Activated T-helper 2 cell treated with anti-CD3 and anti-CD28 coated beads, Interferon-gamma antibody, Interleukin-2, Interleukin-4, amounts not matched to agents 10 μg/mL and 5 μg/mL and 100 μg/mL, durations not matched to agents 14 hours and 24 hours and 36 hours (primary cell): ENCODE measurements at regions not wholly inside any gene's neighbourhood (a gene's known extent, or its start where the extent isn't known, plus 50 kb on each side); places are given as distances from the start of the nearest gene placed in this dataset.

Source experiments
- DNase-seq: peaks from one replicate; pipeline ENCODE4 v3.0.0; 2021; ENCODE audit warnings: low spot score
- H3K27ac Mint-ChIP-seq: one replicate; pipeline ENCODE4 v1.8.0; 2021; ENCODE audit warnings: mixed read lengths
- H3K27me3 Mint-ChIP-seq: one replicate; pipeline ENCODE4 v1.8.0; 2021; ENCODE audit warnings: low read depth, mixed read lengths
- H3K36me3 Mint-ChIP-seq: one replicate; pipeline ENCODE4 v1.8.0; 2021; ENCODE audit warnings: low read depth, mixed read lengths
- H3K4me1 Mint-ChIP-seq: one replicate; pipeline ENCODE4 v1.8.0; 2021; ENCODE audit warnings: low read depth, mixed read lengths
- H3K4me3 Mint-ChIP-seq: one replicate; pipeline ENCODE4 v1.8.0; 2021; ENCODE audit warnings: low read depth, mild to moderate bottlenecking, moderate library complexity, mixed read lengths
- H3K9me3 Mint-ChIP-seq: one replicate; pipeline ENCODE4 v1.8.0; 2021; ENCODE audit warnings: mixed read lengths
- intact Hi-C: fragments of 100-400 bp; cut with micrococcal nuclease; formaldehyde crosslinking; loops from one replicate; pipeline ENCODE4 v1.15.1; 2023

GRCh38 chr5:164153469-164154172, 648.2 kb downstream of the MAT2B start:
- intact Hi-C loops = no loop called here
- peaks cover 15% of the 10 kb centered on the region for H3K9me3 Mint-ChIP-seq
- no peaks in the 10 kb centered on the region for H3K27me3 Mint-ChIP-seq
- H3K36me3 Mint-ChIP-seq = no peaks in the 10 kb centered on the region
- no peak for DNase-seq
- H3K4me1 Mint-ChIP-seq = no peaks in the 10 kb centered on the region
- H3K4me3 Mint-ChIP-seq = no peak overlapping the region
- no peak overlapping the region for H3K27ac Mint-ChIP-seq

- H3K27me3 Mint-ChIP-seq = no peaks in the 10 kb centered on the region
- DNase-seq = no peak
- no peaks in the 10 kb centered on the region for H3K36me3 Mint-ChIP-seq
- peaks cover 3% of the 10 kb centered on the region for H3K9me3 Mint-ChIP-seq
- intact Hi-C loops = no loop called here
- H3K4me1 Mint-ChIP-seq = no peaks in the 10 kb centered on the region
- no peak overlapping the region for H3K4me3 Mint-ChIP-seq
- no peak overlapping the region for H3K27ac Mint-ChIP-seq
Observed at GRCh38 chr5:164170814-164171213, 665.4 kb downstream of the MAT2B start.

GRCh38 chr5:164175083-164175482, 669.7 kb downstream of the MAT2B start:
- Mint-ChIP-seq H3K27me3 (no peaks in the 10 kb centered on the region), H3K27ac (no peak overlapping the region), H3K36me3 (no peaks in the 10 kb centered on the region), H3K4me3 (no peak overlapping the region), H3K9me3 (peaks cover 4% of the 10 kb centered on the region), H3K4me1 (no peaks in the 10 kb centered on the region)
- intact Hi-C loops = no loop called here
- DNase-seq = no peak

- no peaks in the 10 kb centered on the region for H3K27me3 Mint-ChIP-seq
- intact Hi-C loops = no loop called here
- no peaks in the 10 kb centered on the region for H3K36me3 Mint-ChIP-seq
- H3K4me1 Mint-ChIP-seq = no peaks in the 10 kb centered on the region
- no peak for DNase-seq
- no peak overlapping the region for H3K27ac Mint-ChIP-seq
- peaks cover 4% of the 10 kb centered on the region for H3K9me3 Mint-ChIP-seq
- no peak overlapping the region for H3K4me3 Mint-ChIP-seq
Observed at GRCh38 chr5:164179406-164179805, 674.0 kb downstream of the MAT2B start.

- Mint-ChIP-seq H3K9me3 (peaks cover 4% of the 10 kb centered on the region), H3K4me1 (no peaks in the 10 kb centered on the region), H3K27me3 (no peaks in the 10 kb centered on the region), H3K36me3 (no peaks in the 10 kb centered on the region), H3K4me3 (no peak overlapping the region), H3K27ac (no peak overlapping the region)
- no peak for DNase-seq
- intact Hi-C loops = no loop called here
Observed at GRCh38 chr5:164181604-164182003, 676.2 kb downstream of the MAT2B start.

- no peaks in the 10 kb centered on the region for H3K27me3 Mint-ChIP-seq
- no peak overlapping the region for H3K27ac Mint-ChIP-seq
- H3K4me3 Mint-ChIP-seq = no peak overlapping the region
- no peaks in the 10 kb centered on the region for H3K9me3 Mint-ChIP-seq
- H3K36me3 Mint-ChIP-seq = no peaks in the 10 kb centered on the region
- no peak for DNase-seq
- H3K4me1 Mint-ChIP-seq = no peaks in the 10 kb centered on the region
- intact Hi-C loops = no loop called here
Observed at GRCh38 chr5:164184158-164184557, 678.7 kb downstream of the MAT2B start.

- H3K4me1 Mint-ChIP-seq = no peaks in the 10 kb centered on the region
Observed at GRCh38 chr5:164185000-164185399, 679.6 kb downstream of the MAT2B start.

GRCh38 chr5:164186550-164186949, 681.1 kb downstream of the MAT2B start:
- Mint-ChIP-seq H3K4me1 (no peaks in the 10 kb centered on the region), H3K36me3 (no peaks in the 10 kb centered on the region), H3K27ac (no peak overlapping the region), H3K27me3 (no peaks in the 10 kb centered on the region), H3K4me3 (no peak overlapping the region), H3K9me3 (no peaks in the 10 kb centered on the region)
- DNase-seq = no peak
- intact Hi-C loops = no loop called here

More at GRCh38 chr5:164185000-164185399, 679.6 kb downstream of the MAT2B start:
- H3K36me3 Mint-ChIP-seq = no peaks in the 10 kb centered on the region
- intact Hi-C loops = no loop called here
- DNase-seq = no peak
- no peaks in the 10 kb centered on the region for H3K27me3 Mint-ChIP-seq
- H3K9me3 Mint-ChIP-seq = no peaks in the 10 kb centered on the region
- H3K27ac Mint-ChIP-seq = no peak overlapping the region
- H3K4me3 Mint-ChIP-seq = no peak overlapping the region

- no peak for DNase-seq
- no peak overlapping the region for H3K27ac Mint-ChIP-seq
- H3K9me3 Mint-ChIP-seq = no peaks in the 10 kb centered on the region
- no peak overlapping the region for H3K4me3 Mint-ChIP-seq
- no peaks in the 10 kb centered on the region for H3K4me1 Mint-ChIP-seq
- H3K27me3 Mint-ChIP-seq = no peaks in the 10 kb centered on the region
- intact Hi-C loops = no loop called here
- H3K36me3 Mint-ChIP-seq = no peaks in the 10 kb centered on the region
Observed at GRCh38 chr5:164187785-164188184, 682.4 kb downstream of the MAT2B start.

GRCh38 chr5:164188733-164189148, 683.3 kb downstream of the MAT2B start:
- Mint-ChIP-seq H3K9me3 (no peaks in the 10 kb centered on the region), H3K36me3 (no peaks in the 10 kb centered on the region), H3K4me1 (no peaks in the 10 kb centered on the region), H3K27me3 (no peaks in the 10 kb centered on the region), H3K27ac (no peak overlapping the region), H3K4me3 (no peak overlapping the region)
- no peak for DNase-seq
- intact Hi-C loops = no loop called here

GRCh38 chr5:164191240-164191639, 685.8 kb downstream of the MAT2B start:
- H3K9me3 Mint-ChIP-seq = no peaks in the 10 kb centered on the region
- no peak overlapping the region for H3K4me3 Mint-ChIP-seq
- H3K27me3 Mint-ChIP-seq = no peaks in the 10 kb centered on the region
- no peaks in the 10 kb centered on the region for H3K4me1 Mint-ChIP-seq
- DNase-seq = no peak
- intact Hi-C loops = no loop called here
- no peaks in the 10 kb centered on the region for H3K36me3 Mint-ChIP-seq
- H3K27ac Mint-ChIP-seq = no peak overlapping the region

GRCh38 chr5:164202338-164202737, 696.9 kb downstream of the MAT2B start:
- H3K4me3 Mint-ChIP-seq = no peak overlapping the region
- no peak overlapping the region for H3K27ac Mint-ChIP-seq
- no peaks in the 10 kb centered on the region for H3K4me1 Mint-ChIP-seq
- H3K9me3 Mint-ChIP-seq = no peaks in the 10 kb centered on the region
- intact Hi-C loops = no loop called here
- DNase-seq = no peak
- H3K36me3 Mint-ChIP-seq = no peaks in the 10 kb centered on the region
- H3K27me3 Mint-ChIP-seq = no peaks in the 10 kb centered on the region

GRCh38 chr5:164203581-164204225, 698.3 kb downstream of the MAT2B start:
- Mint-ChIP-seq H3K4me3 (no peak overlapping the region), H3K27me3 (no peaks in the 10 kb centered on the region), H3K27ac (no peak overlapping the region), H3K9me3 (no peaks in the 10 kb centered on the region), H3K36me3 (no peaks in the 10 kb centered on the region), H3K4me1 (no peaks in the 10 kb centered on the region)
- no peak for DNase-seq
- intact Hi-C loops = no loop called here
